Large intestine (tissue), 3 donors: ENCODE measurements at regions not wholly inside any gene's neighbourhood (a gene's known extent, or its start where the extent isn't known, plus 50 kb on each side); places are given as distances from the start of the nearest gene placed in this dataset.

Source experiments
- DNase-seq, 2 donors: peaks; one replicate each; pipeline versions ENCODE4 v3.0.0 to v3.0.0-alpha.2; 2013
- H3K27ac ChIP-seq: one replicate; pipeline ENCODE4 v1.5.1; 2013; ENCODE audit warnings: low read length
- H3K27me3 ChIP-seq: 2 replicates; pipeline ENCODE4 v1.6.1; 2013; ENCODE audit warnings: low read length; ENCODE audit not compliant: control insufficient read depth, insufficient read depth
- H3K36me3 ChIP-seq: 2 replicates; pipeline ENCODE4 v1.6.1; 2013; ENCODE audit warnings: low read length; ENCODE audit not compliant: control insufficient read depth, insufficient read depth
- H3K4me1 ChIP-seq: one replicate; pipeline ENCODE4 v1.6.1; 2013; ENCODE audit warnings: low read length; ENCODE audit not compliant: control insufficient read depth, insufficient read depth
- H3K4me3 ChIP-seq: one replicate; pipeline ENCODE4 v1.5.1; 2013; ENCODE audit warnings: low read length
- H3K9me3 ChIP-seq: one replicate; pipeline ENCODE4 v1.6.1; 2013; ENCODE audit warnings: mild to moderate bottlenecking, low read depth, low read length, moderate library complexity; ENCODE audit not compliant: control insufficient read depth
- WGBS: methylation state at CpG from one replicate; pipeline ENCODE4 v1.1.5; 2013; ENCODE audit warnings: low lambda C conversion rate; ENCODE audit not compliant: insufficient coverage; 5-methylcytosine and 5-hydroxymethylcytosine counted together

- H3K27me3 ChIP-seq = no peaks in the 10 kb centered on the region
- no peak overlapping the region for H3K27ac ChIP-seq
- no peaks in the 10 kb centered on the region for H3K9me3 ChIP-seq
- no peak overlapping the region for H3K4me3 ChIP-seq
- peaks cover 21% of the 10 kb centered on the region for H3K4me1 ChIP-seq
- WGBS = 67% methylated on average over 4 of the region's 14 CpGs
- no peak for DNase-seq
- no peaks in the 10 kb centered on the region for H3K36me3 ChIP-seq
These were observed 49.6 kb upstream of the AFDN start for GRCh38 chr6:167776906-167777627.
